GM12865 (cell line): ENCODE measurements at regions not wholly inside any gene's neighbourhood (a gene's known extent, or its start where the extent isn't known, plus 50 kb on each side); places are given as distances from the start of the nearest gene placed in this dataset.

Experiments
- DNase-seq: peaks from one replicate; pipeline ENCODE4 v3.0.0; 2010; ENCODE audit warnings: low read depth
- H3K4me3 ChIP-seq: 2 replicates; pipeline ENCODE4 v1.5.1; 2011; ENCODE audit warnings: mild to moderate bottlenecking, low read depth, low read length, control low read depth
- CTCF ChIP-seq: IDR thresholded peaks from 2 replicates; pipeline ENCODE4 v1.5.1; 2011; ENCODE audit warnings: low read length, control low read depth, low read depth, inconsistent platforms; ENCODE audit not compliant: insufficient read depth; ENCODE audit errors: missing control alignments

GRCh38 chr4:115923152-115923551 is 809.7 kb upstream of the NDST4 start:
- no peak overlapping the region for H3K4me3 ChIP-seq
- no peak for TF ChIP-seq CTCF
- DNase-seq = no peak

- no peak for DNase-seq
- TF ChIP-seq CTCF = no peak
- H3K4me3 ChIP-seq = no peak overlapping the region
Measured at GRCh38 chr4:115920637-115921036, 807.2 kb upstream of the NDST4 start.

- H3K4me3 ChIP-seq = no peak overlapping the region
- TF ChIP-seq CTCF = no peak
- DNase-seq = no peak
Measured at GRCh38 chr4:115918149-115918548, 804.7 kb upstream of the NDST4 start.

GRCh38 chr4:115906428-115906827 is 793.0 kb upstream of the NDST4 start:
- H3K4me3 ChIP-seq = no peak overlapping the region
- no peak for DNase-seq
- peak; percentile 2 for TF ChIP-seq CTCF

- no peak overlapping the region for H3K4me3 ChIP-seq
- DNase-seq = no peak
- TF ChIP-seq CTCF = no peak
Measured at GRCh38 chr4:115883847-115884246, 770.4 kb upstream of the NDST4 start.

- H3K4me3 ChIP-seq = no peak overlapping the region
- no peak for DNase-seq
- no peak for TF ChIP-seq CTCF
Measured at GRCh38 chr4:115883231-115883630, 769.8 kb upstream of the NDST4 start.

GRCh38 chr4:115873048-115873447 is 759.6 kb upstream of the NDST4 start:
- no peak overlapping the region for H3K4me3 ChIP-seq
- DNase-seq = peak; percentile 4
- peak; percentile 4 for TF ChIP-seq CTCF
